ENCODE measurements at regions not wholly inside any gene's neighbourhood (a gene's known extent, or its start where the extent isn't known, plus 50 kb on each side); places are given as distances from the start of the nearest gene placed in this dataset.
A peak's percentile ranks its signal among the peaks of the same experiment; 100 is the strongest.
"Not testable (repeated sequence)": the region's sequence is repeated elsewhere in the genome, so short reads cannot be mapped to it uniquely, and the experiment has no call there.

DNA sequence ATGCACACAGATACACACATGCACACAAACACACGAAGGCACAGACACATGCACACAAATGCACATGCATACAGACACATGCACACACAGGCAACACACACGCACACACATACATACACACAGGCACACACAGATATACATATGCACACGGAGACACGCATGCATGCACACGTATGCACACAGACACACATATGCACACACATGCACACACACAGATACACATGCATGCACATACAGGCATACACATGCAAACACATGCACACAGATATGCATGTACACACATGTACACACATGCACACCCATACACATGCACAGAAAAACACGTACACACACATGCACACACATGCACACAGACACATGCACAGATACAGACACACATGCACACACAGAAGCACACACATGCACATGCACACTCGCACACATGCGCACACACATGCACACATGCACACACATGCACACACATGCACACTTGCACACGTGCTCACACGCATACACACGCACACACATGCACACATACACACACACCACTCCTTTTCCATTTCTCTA lies 70.8 kb upstream of the ALDH3B2 start:
- Mint-ChIP-seq H3K27me3 (ENCODE audit: low read depth) (peaks cover 10% of the 10 kb centered on the region), H3K4me3 (no peak overlapping the region), H3K36me3 (ENCODE audit: low read depth) (no peaks in the 10 kb centered on the region), H3K27ac (no peak overlapping the region), H3K9me3 (peaks cover 3% of the 10 kb centered on the region), H3K4me1 (peaks cover 11% of the 10 kb centered on the region)
- TF ChIP-seq, protein P1, sequence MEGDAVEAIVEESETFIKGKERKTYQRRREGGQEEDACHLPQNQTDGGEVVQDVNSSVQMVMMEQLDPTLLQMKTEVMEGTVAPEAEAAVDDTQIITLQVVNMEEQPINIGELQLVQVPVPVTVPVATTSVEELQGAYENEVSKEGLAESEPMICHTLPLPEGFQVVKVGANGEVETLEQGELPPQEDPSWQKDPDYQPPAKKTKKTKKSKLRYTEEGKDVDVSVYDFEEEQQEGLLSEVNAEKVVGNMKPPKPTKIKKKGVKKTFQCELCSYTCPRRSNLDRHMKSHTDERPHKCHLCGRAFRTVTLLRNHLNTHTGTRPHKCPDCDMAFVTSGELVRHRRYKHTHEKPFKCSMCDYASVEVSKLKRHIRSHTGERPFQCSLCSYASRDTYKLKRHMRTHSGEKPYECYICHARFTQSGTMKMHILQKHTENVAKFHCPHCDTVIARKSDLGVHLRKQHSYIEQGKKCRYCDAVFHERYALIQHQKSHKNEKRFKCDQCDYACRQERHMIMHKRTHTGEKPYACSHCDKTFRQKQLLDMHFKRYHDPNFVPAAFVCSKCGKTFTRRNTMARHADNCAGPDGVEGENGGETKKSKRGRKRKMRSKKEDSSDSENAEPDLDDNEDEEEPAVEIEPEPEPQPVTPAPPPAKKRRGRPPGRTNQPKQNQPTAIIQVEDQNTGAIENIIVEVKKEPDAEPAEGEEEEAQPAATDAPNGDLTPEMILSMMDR (IDR thresholded peaks at IDR 0.05; ENCODE audit: unreplicated experiment in 3 of 3) = no peak

GRCh38 chr11:67744231-67744630 lies 69.8 kb upstream of the ALDH3B2 start:
- not testable (repeated sequence) for H3K27ac Mint-ChIP-seq; H3K9me3 Mint-ChIP-seq; H3K4me3 Mint-ChIP-seq; H3K36me3 Mint-ChIP-seq (ENCODE audit: low read depth)
- peaks cover 11% of the 10 kb centered on the region for H3K4me1 Mint-ChIP-seq
- peaks cover 17% of the 10 kb centered on the region for H3K27me3 Mint-ChIP-seq (ENCODE audit: low read depth)

GRCh38 chr11:67738231-67738630 lies 63.8 kb upstream of the ALDH3B2 start:
- not testable (repeated sequence) for H3K4me3 Mint-ChIP-seq; H3K9me3 Mint-ChIP-seq; H3K27ac Mint-ChIP-seq; H3K36me3 Mint-ChIP-seq (ENCODE audit: low read depth); H3K4me1 Mint-ChIP-seq
- H3K27me3 Mint-ChIP-seq (ENCODE audit: low read depth) = peaks cover 32% of the 10 kb centered on the region

- H3K4me3 Mint-ChIP-seq; H3K27ac Mint-ChIP-seq; H3K36me3 Mint-ChIP-seq (ENCODE audit: low read depth); H3K4me1 Mint-ChIP-seq; H3K9me3 Mint-ChIP-seq: not testable (repeated sequence)
- H3K27me3 Mint-ChIP-seq (ENCODE audit: low read depth) = peaks cover 32% of the 10 kb centered on the region
Observed at GRCh38 chr11:67737562-67738080, 63.2 kb upstream of the ALDH3B2 start.

GRCh38 chr11:67732045-67732787 lies 57.8 kb upstream of the ALDH3B2 start:
- H3K9me3 Mint-ChIP-seq = peaks cover 11% of the 10 kb centered on the region
- no peaks in the 10 kb centered on the region for H3K36me3 Mint-ChIP-seq (ENCODE audit: low read depth)
- H3K4me3 Mint-ChIP-seq = no peak overlapping the region
- no peak overlapping the region for H3K27ac Mint-ChIP-seq
- H3K4me1 Mint-ChIP-seq = peaks cover 16% of the 10 kb centered on the region
- TF ChIP-seq, protein P1 (IDR thresholded peaks at IDR 0.05; ENCODE audit: unreplicated experiment in 3 of 3) = no peak
- peaks cover 12% of the 10 kb centered on the region for H3K27me3 Mint-ChIP-seq (ENCODE audit: low read depth)

GRCh38 chr11:67731583-67731982 lies 57.2 kb upstream of the ALDH3B2 start:
- no peak overlapping the region for H3K27ac Mint-ChIP-seq
- TF ChIP-seq, protein P1 (IDR thresholded peaks at IDR 0.05; ENCODE audit: unreplicated experiment in 3 of 3) = no peak

DNA sequence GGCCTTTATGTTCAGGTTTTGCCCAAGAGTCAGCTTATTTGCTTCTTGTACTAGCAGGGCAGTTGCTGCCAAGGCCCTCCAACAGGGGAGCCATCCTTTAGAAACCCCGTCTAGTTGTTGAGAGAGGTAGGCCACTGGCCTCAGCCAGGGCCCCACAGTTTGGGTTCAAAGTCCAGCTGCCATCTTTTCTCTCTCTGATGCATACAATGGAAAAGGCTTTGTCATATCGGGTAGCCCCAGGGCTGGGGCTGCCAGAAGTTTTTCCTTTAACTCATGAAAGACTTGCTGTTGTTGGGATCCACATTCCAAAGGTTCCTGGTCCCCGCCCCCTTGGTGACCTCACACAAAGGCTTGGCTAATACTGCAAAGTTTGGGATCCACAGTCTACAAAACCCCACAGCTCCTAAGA lies 53.7 kb upstream of the ALDH3B2 start:
- H3K4me1 Mint-ChIP-seq = peaks cover 16% of the 10 kb centered on the region
- not testable (repeated sequence) for H3K4me3 Mint-ChIP-seq; H3K27me3 Mint-ChIP-seq (ENCODE audit: low read depth); H3K9me3 Mint-ChIP-seq; H3K36me3 Mint-ChIP-seq (ENCODE audit: low read depth)
- peak overlapping the region in 1 of 3 experiments; percentile 55 for H3K27ac Mint-ChIP-seq

More at GRCh38 chr11:67731583-67731982, 57.2 kb upstream of the ALDH3B2 start:
- H3K36me3 Mint-ChIP-seq (ENCODE audit: low read depth) = no peaks in the 10 kb centered on the region
- H3K4me3 Mint-ChIP-seq = peak overlapping the region in 1 of 3 experiments; percentile 29
- H3K9me3 Mint-ChIP-seq = peaks cover 11% of the 10 kb centered on the region
- peaks cover 16% of the 10 kb centered on the region for H3K4me1 Mint-ChIP-seq
- peaks cover 9% of the 10 kb centered on the region for H3K27me3 Mint-ChIP-seq (ENCODE audit: low read depth)

DNA sequence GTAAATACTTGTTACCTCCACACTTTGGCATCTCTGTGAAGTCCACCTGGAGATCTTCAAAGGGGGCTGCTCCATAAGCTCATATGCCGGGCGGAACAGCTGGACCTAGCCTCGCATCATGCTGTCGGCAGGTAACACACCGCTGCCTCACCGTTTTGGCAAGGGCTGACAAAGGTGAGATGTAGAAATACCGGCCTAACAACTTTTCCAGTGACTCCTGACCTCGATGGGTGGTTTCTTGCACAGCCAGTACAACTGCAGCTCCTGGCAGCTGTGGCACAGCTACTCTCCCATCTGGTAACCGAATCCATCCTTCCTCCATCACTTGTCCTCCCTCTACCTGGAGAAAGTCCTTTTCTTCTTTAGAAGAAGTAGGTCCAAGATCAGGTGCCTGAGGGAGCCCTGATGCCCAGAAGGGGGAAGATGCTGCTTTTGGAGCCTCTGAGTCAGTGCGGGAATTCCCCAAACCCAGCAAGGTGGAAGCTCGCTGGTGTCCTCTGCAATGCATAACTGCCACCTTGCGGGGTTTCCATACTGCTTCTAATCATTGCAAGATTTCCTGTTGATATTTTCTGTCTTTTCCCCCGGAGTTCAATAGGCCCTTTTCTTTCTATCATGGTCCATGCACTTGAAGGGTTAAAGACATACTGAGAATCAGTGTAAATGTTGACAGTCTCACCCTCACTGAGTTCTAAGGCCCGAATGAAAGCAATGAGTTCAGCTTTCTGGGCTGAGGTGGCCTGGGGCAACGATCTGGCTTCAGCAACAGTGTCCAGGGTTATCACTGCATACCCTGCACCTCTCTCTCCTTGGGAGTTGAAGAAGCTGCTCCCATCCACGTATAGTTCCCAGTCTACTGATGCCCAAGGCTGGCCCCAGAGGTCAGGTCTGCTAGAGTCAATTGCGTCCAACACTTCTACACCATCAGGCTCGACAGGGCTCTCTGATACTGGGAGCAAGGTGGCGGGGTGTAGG lies 52.9 kb upstream of the ALDH3B2 start:
- H3K27me3 Mint-ChIP-seq (ENCODE audit: low read depth); H3K4me3 Mint-ChIP-seq; H3K36me3 Mint-ChIP-seq (ENCODE audit: low read depth); H3K9me3 Mint-ChIP-seq; H3K27ac Mint-ChIP-seq: not testable (repeated sequence)
- H3K4me1 Mint-ChIP-seq = peaks cover 16% of the 10 kb centered on the region
